ENCODE measurements at regions not wholly inside any gene's neighbourhood (a gene's known extent, or its start where the extent isn't known, plus 50 kb on each side); places are given as distances from the start of the nearest gene placed in this dataset.

DNA sequence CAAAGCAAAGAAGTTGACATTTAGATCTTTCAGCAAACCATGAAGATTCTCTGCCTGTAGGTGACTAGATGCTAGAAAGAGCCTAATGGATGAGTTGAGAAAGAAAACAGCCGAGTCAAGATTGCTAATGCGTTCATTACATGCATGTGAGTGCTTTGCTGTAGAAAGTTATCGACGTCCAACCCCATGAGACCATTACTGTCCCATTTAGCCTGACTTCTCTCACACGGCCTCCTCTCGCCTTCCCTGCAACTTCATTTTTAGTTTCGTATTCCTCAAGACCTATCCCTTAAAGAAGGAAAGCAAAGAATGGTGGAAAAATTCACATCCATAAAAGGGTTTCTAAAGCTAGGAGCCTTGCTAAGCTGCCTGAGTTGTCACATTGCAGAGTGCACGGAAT, 113.7 kb upstream of the DPP6 start:
- no peaks in the 10 kb centered on the region for H4K20me1 ChIP-seq (ENCODE audit: insufficient read depth, low read length)
- no CpG with 5 or more reads among the region's 8 CpGs for WGBS, 2 experiments (ENCODE audit: extremely low coverage in 2 of 2, insufficient read length in 1 of 2)
- no TSS peak for BruUV-seq (replicated peaks)
- H3K9me3 ChIP-seq (ENCODE audit: control insufficient read depth, insufficient read depth, low read length), result peaks cover 42% of the 10 kb centered on the region
- dilution Hi-C loops (cut with HindIII; ENCODE audit: low sequenced_read_pairs, unreplicated experiment), result no loop called here
- no peaks in the 10 kb centered on the region for H3K27me3 ChIP-seq (ENCODE audit: control insufficient read depth, insufficient read depth, low read length)
- no peak overlapping the region for H4K91ac ChIP-seq (ENCODE audit: insufficient read depth, low read depth, low read length)
- ChIA-PET CTCF (no interaction called here), POLR2A (ENCODE audit: unreplicated experiment) (no interaction called here)
- DNase-seq (no peak), ATAC-seq (ENCODE audit: low read depth) (no peak)
- H3K9me1 ChIP-seq (ENCODE audit: insufficient read depth, low read length), result no peaks in the 10 kb centered on the region
- H4K8ac ChIP-seq (ENCODE audit: low read depth in 2 of 2, low read length in 2 of 2), result no peak overlapping the region
- no peak overlapping the region for H3K23ac ChIP-seq (ENCODE audit: low read depth, low read length)
- in situ Hi-C loops (cut with MboI; ENCODE audit: low sequenced_read_pairs), result no loop called here
- H3K27ac ChIP-seq (ENCODE audit: insufficient read depth, low read length), result no peak overlapping the region
- no peak overlapping the region for H3K4ac ChIP-seq (ENCODE audit: low read depth, low read length)
- H3K36me3 ChIP-seq (ENCODE audit: control insufficient read depth, insufficient read depth, low read length), result no peaks in the 10 kb centered on the region
- TF ChIP-seq, protein P1, sequence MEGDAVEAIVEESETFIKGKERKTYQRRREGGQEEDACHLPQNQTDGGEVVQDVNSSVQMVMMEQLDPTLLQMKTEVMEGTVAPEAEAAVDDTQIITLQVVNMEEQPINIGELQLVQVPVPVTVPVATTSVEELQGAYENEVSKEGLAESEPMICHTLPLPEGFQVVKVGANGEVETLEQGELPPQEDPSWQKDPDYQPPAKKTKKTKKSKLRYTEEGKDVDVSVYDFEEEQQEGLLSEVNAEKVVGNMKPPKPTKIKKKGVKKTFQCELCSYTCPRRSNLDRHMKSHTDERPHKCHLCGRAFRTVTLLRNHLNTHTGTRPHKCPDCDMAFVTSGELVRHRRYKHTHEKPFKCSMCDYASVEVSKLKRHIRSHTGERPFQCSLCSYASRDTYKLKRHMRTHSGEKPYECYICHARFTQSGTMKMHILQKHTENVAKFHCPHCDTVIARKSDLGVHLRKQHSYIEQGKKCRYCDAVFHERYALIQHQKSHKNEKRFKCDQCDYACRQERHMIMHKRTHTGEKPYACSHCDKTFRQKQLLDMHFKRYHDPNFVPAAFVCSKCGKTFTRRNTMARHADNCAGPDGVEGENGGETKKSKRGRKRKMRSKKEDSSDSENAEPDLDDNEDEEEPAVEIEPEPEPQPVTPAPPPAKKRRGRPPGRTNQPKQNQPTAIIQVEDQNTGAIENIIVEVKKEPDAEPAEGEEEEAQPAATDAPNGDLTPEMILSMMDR (conservative IDR thresholded peaks at IDR 0.05; ENCODE audit: low read depth, low read length), result no peak
- no peak for TF ChIP-seq ELK1 (IDR thresholded peaks at IDR 0.05; ENCODE audit: borderline replicate concordance, low read depth, low read length)
- TF ChIP-seq RAD21 (IDR thresholded peaks at IDR 0.05; ENCODE audit: low read length), result no peak
- TF ChIP-seq NFE2L2 (IDR thresholded peaks at IDR 0.05; ENCODE audit: low read depth, low read length), result no peak
- TF ChIP-seq SMC3 (IDR thresholded peaks at IDR 0.05; ENCODE audit: low read depth, low read length), result no peak
- TF ChIP-seq POLR2A (IDR thresholded peaks at IDR 0.05; ENCODE audit: low read depth, low read length), result no peak
- TF ChIP-seq, protein P2, sequence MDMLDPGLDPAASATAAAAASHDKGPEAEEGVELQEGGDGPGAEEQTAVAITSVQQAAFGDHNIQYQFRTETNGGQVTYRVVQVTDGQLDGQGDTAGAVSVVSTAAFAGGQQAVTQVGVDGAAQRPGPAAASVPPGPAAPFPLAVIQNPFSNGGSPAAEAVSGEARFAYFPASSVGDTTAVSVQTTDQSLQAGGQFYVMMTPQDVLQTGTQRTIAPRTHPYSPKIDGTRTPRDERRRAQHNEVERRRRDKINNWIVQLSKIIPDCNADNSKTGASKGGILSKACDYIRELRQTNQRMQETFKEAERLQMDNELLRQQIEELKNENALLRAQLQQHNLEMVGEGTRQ (IDR thresholded peaks at IDR 0.05; ENCODE audit: low read depth, low read length), result no peak
- no peak for TF ChIP-seq RFX5 (IDR thresholded peaks at IDR 0.05; ENCODE audit: low read depth, low read length)
- no peak for TF ChIP-seq CHD1 (IDR thresholded peaks at IDR 0.05; ENCODE audit: low read depth, low read length)
- no peak for TF ChIP-seq MAZ (IDR thresholded peaks at IDR 0.05; ENCODE audit: borderline replicate concordance, low read depth, low read length)
- TF ChIP-seq BHLHE40 (IDR thresholded peaks at IDR 0.05; ENCODE audit: low read depth, low read length), result no peak
- no peak for TF ChIP-seq MXI1 (IDR thresholded peaks at IDR 0.05; ENCODE audit: borderline replicate concordance, low read depth, low read length)
- no peak for TF ChIP-seq CEBPB (IDR thresholded peaks at IDR 0.05; ENCODE audit: low read depth, low read length)
- H3K14ac ChIP-seq (replicated peaks; ENCODE audit: low read depth, low read length), result no peak overlapping the region
- no peak overlapping the region for H2AK9ac ChIP-seq (replicated peaks; ENCODE audit: low read depth, low read length, poor library complexity)
- no peak overlapping the region for H3K18ac ChIP-seq (ENCODE audit: low read depth, low read length)
- H3K9ac ChIP-seq (ENCODE audit: low read depth, low read length), result no peak overlapping the region
- intact Hi-C loops (cut with micrococcal nuclease), result no loop called here
- H3K4me1 ChIP-seq (ENCODE audit: control insufficient read depth, insufficient read depth, low read length), result no peaks in the 10 kb centered on the region
- H2AFZ ChIP-seq (replicated peaks; ENCODE audit: low read length, poor library complexity), result no peak overlapping the region
- no peak overlapping the region for H3K56ac ChIP-seq (ENCODE audit: extremely low read depth, insufficient read depth, low read length)
- no peak overlapping the region for H2BK15ac ChIP-seq (ENCODE audit: low read depth, low read length)
- no peak overlapping the region for H2BK5ac ChIP-seq (ENCODE audit: low read depth, low read length, poor library complexity, severe bottlenecking)
- no peaks in the 10 kb centered on the region for H3K79me1 ChIP-seq (ENCODE audit: low read depth in 1 of 2, low read length in 2 of 2)
- H4K5ac ChIP-seq (ENCODE audit: low read depth, low read length), result no peak overlapping the region
- H2AK5ac ChIP-seq (ENCODE audit: low read depth, low read length), result no peak overlapping the region
- no peak overlapping the region for H3K4me3 ChIP-seq (ENCODE audit: insufficient read depth, low read depth, low read length)
- no peak overlapping the region for H2BK120ac ChIP-seq (ENCODE audit: low read depth, low read length)
- no peak overlapping the region for H3K4me2 ChIP-seq (ENCODE audit: low read depth, low read length)
- no peak overlapping the region for H2BK20ac ChIP-seq (ENCODE audit: low read depth, low read length)
